Muscle of arm (tissue), 1 donor: ENCODE measurements at regions not wholly inside any gene's neighbourhood (a gene's known extent, or its start where the extent isn't known, plus 50 kb on each side); places are given as distances from the start of the nearest gene placed in this dataset.

Source experiments
- DNase-seq: peaks from one replicate; pipeline ENCODE4 v3.0.0-alpha.2; 2013

GRCh38 chr4:127155555-127155954 is 477.2 kb upstream of the INTU start:
- no peak for DNase-seq

- DNase-seq: no peak
Measured at GRCh38 chr4:127162741-127163140, 470.0 kb upstream of the INTU start.

DNA sequence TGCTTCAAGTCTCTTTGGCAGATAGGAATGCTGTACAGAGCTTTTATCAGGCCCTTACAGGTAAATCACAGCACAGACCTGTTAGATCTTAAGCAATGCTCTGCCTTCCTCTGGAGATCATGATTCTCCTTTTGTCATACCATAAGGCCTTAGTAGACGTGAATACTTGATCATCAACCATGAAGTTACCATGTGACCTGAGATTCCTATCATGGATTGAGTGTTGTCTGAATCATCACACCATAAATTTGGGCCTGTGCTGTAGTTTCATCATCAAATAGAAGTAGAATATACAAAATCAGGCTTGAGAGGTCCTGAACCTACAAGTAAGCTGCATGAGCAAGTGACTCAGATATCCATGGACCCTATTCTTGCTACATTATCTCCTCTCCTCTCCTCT is 466.8 kb upstream of the INTU start:
- DNase-seq: no peak

DNA sequence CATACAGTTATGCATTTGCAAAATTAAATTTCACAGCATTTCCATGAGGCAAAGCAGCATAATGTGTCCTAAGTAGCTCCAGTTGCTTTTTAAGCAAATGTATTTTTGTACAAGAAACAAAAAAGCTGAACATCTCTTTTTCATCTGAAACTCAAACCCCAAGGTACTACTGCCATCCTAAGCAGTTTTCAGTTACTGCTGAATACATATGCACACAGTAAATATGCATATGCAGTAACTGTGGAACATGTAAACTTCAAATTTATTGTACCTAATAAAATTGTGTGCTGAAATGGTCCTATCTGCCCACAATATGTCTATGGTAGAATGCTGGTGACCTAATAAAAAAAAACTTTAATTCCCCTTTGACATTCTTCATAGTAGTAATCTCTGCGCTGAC is 458.6 kb upstream of the INTU start:
- DNase-seq: no peak

DNA sequence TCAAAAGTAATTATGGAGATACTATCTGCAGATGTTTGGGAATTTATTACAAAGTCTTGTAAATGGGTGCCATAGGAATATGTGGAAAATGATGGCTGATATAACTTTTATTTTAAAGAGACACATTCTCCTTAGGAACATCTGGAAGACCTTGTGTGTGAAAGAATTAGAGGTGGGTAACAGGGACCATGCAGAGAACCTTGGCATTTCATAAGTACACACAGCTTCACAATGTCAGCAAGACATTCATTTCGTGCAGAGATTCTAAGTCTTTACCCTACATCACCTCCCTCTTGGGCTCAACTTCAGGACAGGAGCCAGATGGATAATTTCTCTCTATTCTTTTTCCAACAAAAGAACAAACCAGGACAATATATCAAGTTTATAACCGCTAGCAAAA is 458.1 kb upstream of the INTU start:
- DNase-seq: no peak

DNA sequence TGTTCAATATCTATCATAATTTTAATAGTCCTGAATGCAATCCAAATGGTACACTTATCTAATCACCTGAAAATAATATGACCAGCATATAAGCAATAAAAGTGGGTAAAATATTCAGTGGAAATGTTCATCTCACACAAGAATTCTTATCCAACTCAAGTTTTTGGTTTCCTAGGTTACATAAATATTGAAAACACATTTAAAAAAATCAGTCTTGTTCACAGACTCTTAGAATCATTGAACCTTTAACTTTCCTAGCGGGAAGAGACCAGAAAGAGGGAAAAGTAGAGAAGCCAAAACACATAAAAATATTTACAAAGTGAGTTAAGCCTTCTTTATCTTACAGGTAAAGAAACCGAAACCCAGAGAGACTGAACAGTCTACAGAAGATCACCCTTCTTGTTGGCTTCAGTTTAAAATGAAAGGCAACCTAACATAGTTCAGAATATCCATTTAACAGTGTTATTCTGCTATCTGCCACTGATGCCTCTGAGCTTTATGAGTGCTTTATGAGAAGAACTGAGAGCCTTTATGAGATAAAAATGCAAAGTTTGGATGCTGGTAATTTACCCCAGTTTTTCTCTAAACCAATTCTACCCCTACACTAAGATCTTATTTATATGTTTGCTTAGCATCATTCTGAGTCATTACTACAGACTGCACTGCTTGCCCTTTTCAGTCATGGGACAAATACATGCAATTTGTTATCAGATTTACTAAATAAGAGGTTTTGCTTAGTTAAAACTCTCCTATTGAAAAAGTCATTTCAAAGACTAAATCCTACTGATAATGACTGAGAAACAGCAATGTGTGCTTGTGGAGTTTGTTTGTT is 453.3 kb upstream of the INTU start:
- DNase-seq: no peak

GRCh38 chr4:127181001-127181400 is 451.8 kb upstream of the INTU start:
- DNase-seq: no peak

DNA sequence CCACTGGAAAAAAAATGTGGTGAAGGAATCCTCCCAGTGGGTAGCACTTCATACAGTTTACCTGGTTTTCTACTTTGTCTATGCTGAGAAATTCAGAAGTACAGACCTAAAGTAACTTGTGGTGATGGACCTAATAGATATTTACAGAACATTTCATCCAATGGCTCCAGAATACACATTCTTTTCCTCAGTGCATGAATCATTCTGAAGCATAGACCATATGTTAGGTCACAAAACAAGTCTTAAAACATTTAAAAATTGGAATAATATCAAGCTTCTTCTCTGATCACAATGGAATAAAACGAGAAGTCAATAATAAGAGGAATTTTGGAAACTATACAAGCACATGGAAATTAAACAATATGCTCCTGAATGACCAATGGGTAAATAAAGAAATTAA is 450.1 kb upstream of the INTU start:
- DNase-seq: no peak

- DNase-seq: no peak
Measured at GRCh38 chr4:127188847-127189246, 443.9 kb upstream of the INTU start.

DNA sequence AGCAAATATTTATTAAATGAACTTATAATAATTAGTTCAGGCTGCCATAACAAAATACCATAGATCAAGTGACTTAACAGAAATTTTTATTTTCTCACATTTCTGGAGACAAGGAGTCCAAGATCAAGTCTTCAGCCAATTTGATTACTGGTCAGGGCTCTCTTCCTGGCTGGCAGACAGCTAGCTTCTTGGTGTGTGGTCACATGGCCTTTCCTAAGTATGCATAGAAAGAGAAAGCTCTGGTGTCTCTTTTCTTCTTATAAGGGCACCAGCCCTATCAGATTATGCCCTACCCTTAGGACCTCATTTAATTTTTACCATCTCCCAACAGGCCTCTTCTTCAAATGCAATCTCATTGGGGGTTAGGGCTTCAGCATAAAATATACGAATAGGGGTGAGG is 438.5 kb upstream of the INTU start:
- DNase-seq: no peak

GRCh38 chr4:127196655-127197352 is 436.0 kb upstream of the INTU start:
- no peak for DNase-seq

DNA sequence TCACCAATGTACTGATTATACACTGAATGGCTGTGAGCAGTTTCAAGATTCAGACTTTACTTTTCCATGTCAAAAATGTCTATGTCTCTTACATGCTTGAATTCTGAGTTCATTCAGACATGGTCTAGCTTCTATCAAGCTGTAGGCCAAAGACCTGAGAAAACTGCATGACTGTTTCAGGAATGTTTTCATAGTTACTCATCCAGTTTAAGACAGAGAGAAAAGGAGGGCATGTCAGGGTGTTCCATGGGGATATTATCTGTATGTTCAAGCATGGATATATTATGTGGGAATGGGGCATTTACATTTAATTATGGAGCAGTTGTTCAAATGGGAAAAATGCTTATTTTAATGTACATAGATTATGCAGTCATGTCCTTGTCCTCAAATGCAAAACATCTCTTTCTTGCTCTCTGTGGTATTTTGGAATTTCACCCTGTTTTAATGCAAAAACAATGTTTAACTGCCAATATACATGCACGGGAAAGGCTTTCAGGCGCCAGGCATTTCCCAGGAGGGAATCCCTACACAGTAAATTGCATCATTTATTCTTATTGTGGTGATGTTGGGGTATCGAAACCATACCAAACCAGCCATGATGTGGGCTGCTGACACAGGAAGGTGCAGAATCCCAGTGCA is 429.1 kb upstream of the INTU start:
- DNase-seq: no peak

DNA sequence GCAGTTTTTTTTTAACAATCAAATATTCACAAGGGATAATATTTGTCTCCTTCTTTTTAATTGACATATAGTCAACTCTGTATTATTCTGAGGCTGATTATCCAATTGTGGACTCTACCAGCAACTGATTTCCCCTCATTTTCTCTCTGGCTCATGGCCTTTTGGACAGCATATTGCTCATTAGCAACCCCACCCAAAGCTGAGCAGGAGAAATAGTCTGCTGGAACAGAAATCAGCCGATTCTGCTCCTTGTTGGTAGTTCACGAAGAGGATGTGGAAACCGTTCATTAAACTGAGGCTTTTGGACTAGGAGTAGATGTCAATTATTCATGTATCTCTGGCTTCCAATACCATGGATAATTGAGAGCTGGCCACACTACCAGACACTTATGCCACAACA is 428.4 kb upstream of the INTU start:
- DNase-seq: no peak

- DNase-seq: no peak
Measured at GRCh38 chr4:127209580-127210095, 423.1 kb upstream of the INTU start.

DNA sequence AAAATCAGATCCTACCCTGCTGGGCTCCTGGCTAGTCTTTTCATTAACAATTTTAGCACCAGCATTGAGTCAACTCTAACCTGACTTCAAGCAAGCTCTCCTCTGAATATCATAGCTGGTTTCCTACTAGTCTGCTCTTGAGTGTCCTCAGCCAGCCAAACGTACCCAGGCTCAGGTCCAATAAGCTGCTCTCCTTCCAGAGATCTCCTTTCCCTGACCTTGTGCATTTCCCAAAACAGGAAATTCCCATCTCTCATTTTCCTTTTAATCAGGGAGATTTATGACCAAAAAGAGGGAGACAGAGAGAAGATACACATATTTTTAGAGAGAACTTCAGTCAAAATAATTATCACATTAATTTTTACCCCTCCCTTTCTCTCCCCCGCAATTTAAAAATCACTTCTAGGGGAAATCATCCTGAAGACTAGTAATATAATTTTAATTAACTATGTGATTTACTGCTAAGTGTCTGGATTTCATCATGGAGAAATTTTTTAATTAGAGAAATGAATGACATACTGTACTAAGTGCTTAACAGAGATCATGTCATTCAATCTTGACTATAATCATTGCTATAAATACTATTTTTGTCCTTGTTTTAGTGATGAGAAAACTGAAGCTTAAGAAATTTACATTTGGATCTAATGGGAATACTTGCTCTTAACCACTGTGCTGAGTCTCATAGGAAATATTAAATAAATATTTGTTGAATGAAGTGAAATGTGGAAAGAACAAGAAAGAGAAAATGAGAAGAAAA is 421.7 kb upstream of the INTU start:
- DNase-seq: no peak

DNA sequence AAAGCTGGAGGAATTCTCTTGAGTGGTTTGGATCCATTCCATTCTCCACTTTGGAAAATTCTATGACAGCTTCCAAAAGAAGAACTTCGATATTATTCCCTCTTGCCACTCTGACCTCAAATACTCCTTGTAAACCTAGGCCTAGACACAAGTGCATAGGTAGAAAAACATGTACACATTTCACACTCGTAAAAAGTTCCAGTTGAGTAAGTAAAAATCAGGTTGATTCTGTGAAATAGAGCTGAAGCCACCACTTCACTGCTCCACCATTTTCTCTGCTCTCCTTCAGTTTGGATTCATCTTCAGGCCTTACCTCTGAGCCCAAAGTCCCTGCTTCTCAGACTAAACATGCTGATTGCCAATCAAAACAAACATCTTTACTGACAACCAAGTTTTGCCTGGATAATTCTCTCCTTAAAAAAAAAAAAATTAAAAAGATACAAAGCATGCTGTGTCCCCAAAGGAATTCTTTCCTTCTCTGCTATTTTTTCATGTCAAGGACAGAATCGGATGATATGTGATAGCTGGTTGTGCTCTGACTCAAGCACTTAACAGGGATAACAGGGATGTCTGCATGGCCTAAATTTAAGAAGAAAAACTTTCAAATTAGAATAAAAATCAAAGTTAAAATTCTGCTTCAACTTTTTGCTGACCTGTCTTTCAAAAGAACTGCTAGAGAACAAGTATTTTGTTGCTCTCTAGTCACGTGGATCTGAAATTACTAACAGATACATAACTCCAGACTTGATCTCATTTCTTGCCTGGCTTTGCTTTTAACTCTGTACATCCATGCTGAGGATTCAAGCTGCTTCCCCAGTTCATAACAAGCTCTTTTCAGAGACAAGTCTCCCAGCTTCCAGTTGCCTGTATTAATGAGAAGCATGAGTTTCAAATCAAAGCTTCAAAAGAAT is 420.9 kb upstream of the INTU start:
- peak; percentile 73 for DNase-seq

DNA sequence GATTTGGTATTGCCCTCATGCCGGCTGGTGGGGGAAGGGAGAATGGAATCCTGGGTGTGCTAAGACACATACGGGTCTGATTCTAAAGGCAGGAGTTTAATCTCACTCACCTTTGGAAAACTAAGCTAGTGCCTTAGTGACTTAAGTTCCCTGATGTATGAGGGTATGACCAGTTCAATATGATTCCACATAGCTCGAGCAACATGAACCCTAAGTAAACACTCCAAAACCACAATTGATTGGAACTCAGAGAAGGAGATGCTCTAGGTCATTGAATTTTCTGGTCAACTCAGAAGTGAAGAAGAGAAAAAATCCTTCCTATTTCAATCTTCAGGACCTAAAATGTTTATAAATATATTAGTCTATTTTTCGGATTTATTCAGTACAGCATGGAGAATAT is 420.1 kb upstream of the INTU start:
- no peak for DNase-seq

- DNase-seq: peak; percentile 61
Measured at GRCh38 chr4:127214016-127214415, 418.7 kb upstream of the INTU start.

DNA sequence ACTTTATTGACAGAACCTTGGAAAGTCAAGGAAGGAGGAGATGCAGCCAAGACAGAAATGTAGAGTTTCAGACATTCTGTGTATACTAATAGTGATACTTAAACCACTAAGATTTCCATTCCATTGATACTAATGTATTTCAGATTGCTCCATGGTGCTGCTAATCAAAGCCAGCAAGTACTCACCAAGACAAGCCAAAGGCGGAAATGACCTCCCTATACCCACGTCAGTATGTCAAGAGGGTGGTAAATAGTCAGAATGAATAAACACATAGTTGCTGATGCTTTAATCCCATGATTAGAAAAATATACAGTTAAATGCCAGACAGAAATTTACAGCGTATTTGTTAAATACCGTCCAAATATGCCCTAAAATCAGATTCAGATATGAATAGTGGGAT is 417.8 kb upstream of the INTU start:
- DNase-seq: no peak

DNA sequence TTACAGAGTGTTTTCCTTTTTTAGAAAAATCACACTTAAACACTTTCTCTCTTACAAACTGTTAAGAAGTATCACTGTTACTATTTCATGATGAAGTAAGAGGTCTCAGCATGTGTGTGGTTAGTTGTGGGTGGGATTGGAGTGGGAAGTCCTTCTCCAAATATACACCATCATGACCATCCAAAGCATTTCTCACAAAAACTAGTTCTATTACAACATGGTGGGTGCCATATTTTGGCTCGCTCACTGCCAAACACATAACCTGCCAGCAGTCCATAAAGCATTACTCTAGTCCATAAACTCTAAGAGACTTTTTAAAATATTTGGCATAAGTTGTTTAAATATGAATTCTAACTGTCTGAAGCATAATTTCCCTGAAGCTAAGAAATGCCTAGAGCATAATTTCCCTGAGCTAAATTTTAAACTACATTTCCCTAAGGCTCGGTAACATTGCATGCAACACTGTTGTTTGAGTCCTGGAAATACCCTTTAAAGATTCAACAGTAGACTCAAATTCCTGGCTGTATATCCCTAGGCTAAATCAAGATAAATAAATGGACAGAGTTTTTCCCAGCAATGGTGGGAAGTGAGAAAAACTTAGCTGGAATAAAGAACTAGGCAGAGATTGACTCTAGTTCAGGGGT is 415.0 kb upstream of the INTU start:
- no peak for DNase-seq
